Sciatic nerve (tissue), 2 donors: ENCODE measurements at regions not wholly inside any gene's neighbourhood (a gene's known extent, or its start where the extent isn't known, plus 50 kb on each side); places are given as distances from the start of the nearest gene placed in this dataset.

Experiments used
- ATAC-seq: fragments of 200-7000 bp; cut with Tn5 transposase; one replicate; pipeline ENCODE4 v1.9.1; 2020; ENCODE audit warnings: mild to moderate bottlenecking, moderate library complexity
- DNase-seq: peaks from one replicate; pipeline ENCODE4 v3.0.0-alpha.2; 2020; ENCODE audit warnings: low spot score
- intact Hi-C: fragments of 100-400 bp; cut with DNase I; formaldehyde crosslinking; loops from one replicate; pipeline ENCODE4 v1.14.2; 2022
- donor health status: DM: no; HTN: no; CAD: no.
- donor health status: DM: no; HTN: no; CAD: no.

GRCh38 chr10:120641695-120642094, 184.7 kb downstream of the PLPP4 start:
- DNase-seq (no peak), ATAC-seq (no peak)
- intact Hi-C loops: no loop called here

GRCh38 chr10:120643351-120643750, 186.3 kb downstream of the PLPP4 start:
- DNase-seq (no peak), ATAC-seq (no peak)
- intact Hi-C loops: no loop called here

GRCh38 chr10:120644556-120645410, 187.8 kb downstream of the PLPP4 start:
- DNase-seq (no peak), ATAC-seq (no peak)
- intact Hi-C loops: no loop called here

GRCh38 chr10:120646159-120646732, 189.2 kb downstream of the PLPP4 start:
- DNase-seq: no peak
- no peak for ATAC-seq
- intact Hi-C loops: no loop called here

GRCh38 chr10:120646738-120647456, 189.9 kb downstream of the PLPP4 start:
- intact Hi-C loops: no loop called here
- DNase-seq: no peak
- no peak for ATAC-seq

GRCh38 chr10:120650705-120651399, 193.8 kb downstream of the PLPP4 start:
- intact Hi-C loops: no loop called here
- DNase-seq (no peak), ATAC-seq (no peak)

GRCh38 chr10:120656107-120656506, 195.1 kb upstream of the WDR11 start:
- DNase-seq (no peak), ATAC-seq (no peak)
- intact Hi-C loops: no loop called here

GRCh38 chr10:120657371-120657770, 193.8 kb upstream of the WDR11 start:
- intact Hi-C loops: no loop called here
- DNase-seq (no peak), ATAC-seq (no peak)

- DNase-seq: no peak
- ATAC-seq: no peak
- intact Hi-C loops: no loop called here
These were observed 191.9 kb upstream of the WDR11 start for GRCh38 chr10:120658943-120659885.

- ATAC-seq (no peak), DNase-seq (no peak)
- intact Hi-C loops: no loop called here
These were observed 184.9 kb upstream of the WDR11 start for GRCh38 chr10:120666308-120666707.

GRCh38 chr10:120667276-120667675, 183.9 kb upstream of the WDR11 start:
- ATAC-seq (no peak), DNase-seq (no peak)
- intact Hi-C loops: no loop called here

- ATAC-seq (no peak), DNase-seq (no peak)
- intact Hi-C loops: no loop called here
These were observed 179.7 kb upstream of the WDR11 start for GRCh38 chr10:120671491-120671890.

GRCh38 chr10:120683454-120683853, 167.7 kb upstream of the WDR11 start:
- no peak for DNase-seq
- intact Hi-C loops: no loop called here
- ATAC-seq: no peak

- ATAC-seq (no peak), DNase-seq (no peak)
- intact Hi-C loops: no loop called here
These were observed 166.9 kb upstream of the WDR11 start for GRCh38 chr10:120684226-120684625.

- intact Hi-C loops: no loop called here
- DNase-seq: no peak
- no peak for ATAC-seq
These were observed 166.0 kb upstream of the WDR11 start for GRCh38 chr10:120685136-120685535.

- intact Hi-C loops: no loop called here
- DNase-seq (no peak), ATAC-seq (no peak)
These were observed 162.2 kb upstream of the WDR11 start for GRCh38 chr10:120688928-120689327.

GRCh38 chr10:120689777-120690529, 161.2 kb upstream of the WDR11 start:
- intact Hi-C loops: no loop called here
- no peak for DNase-seq
- ATAC-seq: no peak

GRCh38 chr10:120691625-120692024, 159.5 kb upstream of the WDR11 start:
- ATAC-seq (no peak), DNase-seq (no peak)
- intact Hi-C loops: no loop called here
